Activated CD4-positive, alpha-beta T cell treated with anti-CD3 and anti-CD28 coated beads, Interleukin-2, amount 50 U/mL, for 16 hours (primary cell): ENCODE measurements at regions not wholly inside any gene's neighbourhood (a gene's known extent, or its start where the extent isn't known, plus 50 kb on each side); places are given as distances from the start of the nearest gene placed in this dataset.

Source experiments
- DNase-seq: peaks from one replicate; pipeline ENCODE4 v3.0.0-alpha.2; 2020

GRCh38 chr4:3384771-3385710 is 56.7 kb upstream of the HGFAC start:
- DNase-seq: no peak

- no peak for DNase-seq
Observed at GRCh38 chr4:3385711-3386420, 55.9 kb upstream of the HGFAC start.

GRCh38 chr4:3386526-3386925 is 55.2 kb upstream of the HGFAC start:
- no peak for DNase-seq

GRCh38 chr4:3387154-3387942 is 54.4 kb upstream of the HGFAC start:
- DNase-seq: no peak

GRCh38 chr4:3387943-3388361 is 53.8 kb upstream of the HGFAC start:
- no peak for DNase-seq

GRCh38 chr4:3388471-3389232 is 53.1 kb upstream of the HGFAC start:
- DNase-seq: no peak

- DNase-seq: no peak
Observed at GRCh38 chr4:3389233-3390215, 52.2 kb upstream of the HGFAC start.

GRCh38 chr4:3390288-3390811 is 51.4 kb upstream of the HGFAC start:
- DNase-seq: no peak

- DNase-seq: no peak
Observed at GRCh38 chr4:3391422-3391821, 50.3 kb upstream of the HGFAC start.
